ENCODE measurements at regions not wholly inside any gene's neighbourhood (a gene's known extent, or its start where the extent isn't known, plus 50 kb on each side); places are given as distances from the start of the nearest gene placed in this dataset.

DNA sequence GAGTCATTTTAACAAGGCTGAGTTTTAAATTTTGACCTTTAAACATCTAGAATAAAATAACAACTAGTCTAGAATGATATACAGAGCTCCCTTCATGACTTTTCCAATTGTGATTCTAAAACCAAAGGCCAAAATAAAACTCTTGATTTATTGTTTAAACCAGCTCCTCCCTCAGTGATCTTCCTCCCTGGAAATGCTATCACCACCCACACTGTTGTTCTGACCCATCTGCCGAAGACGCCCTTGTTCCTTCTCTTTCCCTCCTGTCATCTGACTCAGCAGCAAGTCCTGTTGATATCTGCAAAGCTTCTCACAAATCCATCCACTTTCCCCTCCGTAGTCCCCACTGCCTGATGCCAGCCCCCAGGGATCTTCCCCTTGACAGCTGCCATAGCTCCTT is 231.6 kb upstream of the DYNLRB2 start:
- Mint-ChIP-seq H3K4me3 (no peak overlapping the region), H3K27me3 (peaks cover 21% of the 10 kb centered on the region), H3K4me1 (no peaks in the 10 kb centered on the region), H3K27ac (no peak overlapping the region), H3K9me3 (ENCODE audit: insufficient read depth) (no peaks in the 10 kb centered on the region)
- Histone ChIP-seq H3K4me3 (ENCODE audit: control extremely low read depth in 1 of 5, extremely low read depth in 1 of 5, insufficient read depth in 1 of 5, low read depth in 2 of 5, low read length in 4 of 5) (no peak overlapping the region), H3K9me3 (ENCODE audit: control extremely low read depth in 1 of 3, control insufficient read depth in 2 of 3, insufficient read depth in 1 of 3, low read length in 2 of 3) (peaks cover 0 to 2% (median 0%) of the 10 kb centered on the region in 3 donors), H3K36me3 (replicated peaks in 1 of 2; ENCODE audit: control extremely low read depth in 1 of 2, control insufficient read depth in 1 of 2, extremely low read depth in 1 of 2, insufficient read depth in 2 of 2, low read length in 1 of 2) (no peaks in the 10 kb centered on the region), H3K4me2 (replicated peaks; ENCODE audit: low read depth, low read length, poor library complexity, severe bottlenecking) (no peak overlapping the region), H4K20me1 (ENCODE audit: control insufficient read depth, insufficient read depth, low read length, poor library complexity, severe bottlenecking) (no peaks in the 10 kb centered on the region), H3K4me1 (ENCODE audit: control insufficient read depth in 2 of 2, insufficient read depth in 2 of 2, low read length in 2 of 2) (no peaks in the 10 kb centered on the region), H3K9ac (ENCODE audit: low read length) (no peak overlapping the region), H3K27me3 (replicated peaks in 1 of 4; ENCODE audit: control extremely low read depth in 1 of 4, control insufficient read depth in 3 of 4, insufficient read depth in 4 of 4, low read length in 3 of 4) (peaks cover 0 to 3% (median 0%) of the 10 kb centered on the region in 4 experiments), H2AFZ (ENCODE audit: insufficient read depth, low read depth, low read length, poor library complexity, severe bottlenecking) (no peak overlapping the region), H3K27ac (ENCODE audit: low read length in 2 of 2) (no peak overlapping the region), H3K79me2 (ENCODE audit: control insufficient read depth, insufficient read depth, low read length) (no peaks in the 10 kb centered on the region)
- TF ChIP-seq EZH2 (IDR thresholded peaks at IDR 0.05; ENCODE audit: borderline replicate concordance, insufficient read depth, low read depth, low read length, poor library complexity, severe bottlenecking) = no peak
- TF ChIP-seq, protein P1, sequence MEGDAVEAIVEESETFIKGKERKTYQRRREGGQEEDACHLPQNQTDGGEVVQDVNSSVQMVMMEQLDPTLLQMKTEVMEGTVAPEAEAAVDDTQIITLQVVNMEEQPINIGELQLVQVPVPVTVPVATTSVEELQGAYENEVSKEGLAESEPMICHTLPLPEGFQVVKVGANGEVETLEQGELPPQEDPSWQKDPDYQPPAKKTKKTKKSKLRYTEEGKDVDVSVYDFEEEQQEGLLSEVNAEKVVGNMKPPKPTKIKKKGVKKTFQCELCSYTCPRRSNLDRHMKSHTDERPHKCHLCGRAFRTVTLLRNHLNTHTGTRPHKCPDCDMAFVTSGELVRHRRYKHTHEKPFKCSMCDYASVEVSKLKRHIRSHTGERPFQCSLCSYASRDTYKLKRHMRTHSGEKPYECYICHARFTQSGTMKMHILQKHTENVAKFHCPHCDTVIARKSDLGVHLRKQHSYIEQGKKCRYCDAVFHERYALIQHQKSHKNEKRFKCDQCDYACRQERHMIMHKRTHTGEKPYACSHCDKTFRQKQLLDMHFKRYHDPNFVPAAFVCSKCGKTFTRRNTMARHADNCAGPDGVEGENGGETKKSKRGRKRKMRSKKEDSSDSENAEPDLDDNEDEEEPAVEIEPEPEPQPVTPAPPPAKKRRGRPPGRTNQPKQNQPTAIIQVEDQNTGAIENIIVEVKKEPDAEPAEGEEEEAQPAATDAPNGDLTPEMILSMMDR (IDR thresholded peaks at IDR 0.05) = no peak
- ATAC-seq (ENCODE audit: low read depth) = no peak
- POLR2A ChIA-PET = no interaction called here
- WGBS (ENCODE audit: insufficient coverage) = 90% methylated on average over 3 of the region's 3 CpGs
- no peak for DNase-seq
- CTCF ChIA-PET = no interaction called here
- intact Hi-C loops (cut with micrococcal nuclease) = no loop called here

DNA sequence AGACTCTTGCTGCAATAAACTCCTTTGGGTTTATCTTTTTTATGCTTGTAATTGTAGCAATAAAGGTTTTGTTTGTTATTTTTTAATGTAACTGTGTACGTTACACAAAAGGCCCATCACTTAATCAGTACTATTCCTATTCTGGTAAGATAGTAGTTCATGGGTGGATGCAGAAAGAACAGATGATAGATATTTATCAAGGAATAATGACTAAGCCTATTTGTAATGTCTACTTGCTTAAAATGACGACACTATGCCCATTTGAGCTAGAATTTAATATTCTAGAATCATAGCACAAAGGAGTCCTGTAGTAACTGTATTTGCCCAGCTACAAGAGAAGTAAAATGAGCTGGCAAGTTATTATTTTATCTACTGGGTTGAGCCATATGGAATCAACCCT is 235.4 kb upstream of the DYNLRB2 start:
- no peak overlapping the region for H3K4me3 ChIP-seq (ENCODE audit: control extremely low read depth in 1 of 5, extremely low read depth in 1 of 5, insufficient read depth in 1 of 5, low read depth in 2 of 5, low read length in 4 of 5)
- no peaks in the 10 kb centered on the region for H3K36me3 ChIP-seq (replicated peaks in 1 of 2; ENCODE audit: control extremely low read depth in 1 of 2, control insufficient read depth in 1 of 2, extremely low read depth in 1 of 2, insufficient read depth in 2 of 2, low read length in 1 of 2)
- H3K27me3 Mint-ChIP-seq = peaks cover 12% of the 10 kb centered on the region
- ChIA-PET CTCF (no interaction called here), POLR2A (no interaction called here)
- intact Hi-C loops (cut with micrococcal nuclease) = no loop called here
- no peak overlapping the region for H3K4me3 Mint-ChIP-seq
- no peak overlapping the region for H3K27ac ChIP-seq (ENCODE audit: low read length in 2 of 2)
- WGBS (ENCODE audit: insufficient coverage) = no CpG with 5 or more reads among the region's 2 CpGs
- TF ChIP-seq EZH2 (IDR thresholded peaks at IDR 0.05; ENCODE audit: borderline replicate concordance, insufficient read depth, low read depth, low read length, poor library complexity, severe bottlenecking) = no peak
- TF ChIP-seq, protein P1 (IDR thresholded peaks at IDR 0.05) = no peak
- no peaks in the 10 kb centered on the region for H3K4me1 ChIP-seq (ENCODE audit: control insufficient read depth in 2 of 2, insufficient read depth in 2 of 2, low read length in 2 of 2)
- ATAC-seq (ENCODE audit: low read depth) = no peak
- peaks cover 0 to 2% (median 0%) of the 10 kb centered on the region in 3 donors for H3K9me3 ChIP-seq (ENCODE audit: control extremely low read depth in 1 of 3, control insufficient read depth in 2 of 3, insufficient read depth in 1 of 3, low read length in 2 of 3)
- DNase-seq = no peak
- H4K20me1 ChIP-seq (ENCODE audit: control insufficient read depth, insufficient read depth, low read length, poor library complexity, severe bottlenecking) = no peaks in the 10 kb centered on the region
- H3K4me1 Mint-ChIP-seq = no peaks in the 10 kb centered on the region
- no peaks in the 10 kb centered on the region for H3K79me2 ChIP-seq (ENCODE audit: control insufficient read depth, insufficient read depth, low read length)
- H2AFZ ChIP-seq (ENCODE audit: insufficient read depth, low read depth, low read length, poor library complexity, severe bottlenecking) = no peak overlapping the region
- H3K4me2 ChIP-seq (replicated peaks; ENCODE audit: low read depth, low read length, poor library complexity, severe bottlenecking) = no peak overlapping the region
- H3K9ac ChIP-seq (ENCODE audit: low read length) = no peak overlapping the region
- no peaks in the 10 kb centered on the region for H3K27me3 ChIP-seq (replicated peaks in 1 of 4; ENCODE audit: control extremely low read depth in 1 of 4, control insufficient read depth in 3 of 4, insufficient read depth in 4 of 4, low read length in 3 of 4)
- H3K9me3 Mint-ChIP-seq (ENCODE audit: insufficient read depth) = no peaks in the 10 kb centered on the region
- no peak overlapping the region for H3K27ac Mint-ChIP-seq
